GM18519 (cell line): ENCODE measurements at regions not wholly inside any gene's neighbourhood (a gene's known extent, or its start where the extent isn't known, plus 50 kb on each side); places are given as distances from the start of the nearest gene placed in this dataset.

Source experiments
- ATAC-seq: cut with Tn5 transposase; IDR thresholded peaks from one replicate; pipeline ENCODE4 v1.9.1; 2021; ENCODE audit warnings: mild to moderate bottlenecking, moderate library complexity; ENCODE audit not compliant: unreplicated experiment, low FRiP score

GRCh38 chr10:2748287-2748686 lies 319.1 kb upstream of the PFKP start:
- no peak for ATAC-seq

- no peak for ATAC-seq
Measured at GRCh38 chr10:2746638-2747037, 320.7 kb upstream of the PFKP start.

- no peak for ATAC-seq
Measured at GRCh38 chr10:2745666-2746065, 321.7 kb upstream of the PFKP start.

- no peak for ATAC-seq
Measured at GRCh38 chr10:2744547-2745200, 322.7 kb upstream of the PFKP start.

GRCh38 chr10:2734603-2735002 lies 332.7 kb upstream of the PFKP start:
- ATAC-seq, result no peak

GRCh38 chr10:2733278-2733963 lies 333.9 kb upstream of the PFKP start:
- no peak for ATAC-seq

GRCh38 chr10:2731940-2732339 lies 335.4 kb upstream of the PFKP start:
- ATAC-seq, result no peak

- ATAC-seq, result no peak
Measured at GRCh38 chr10:2729197-2729596, 338.2 kb upstream of the PFKP start.

- ATAC-seq, result no peak
Measured at GRCh38 chr10:2728087-2728486, 339.3 kb upstream of the PFKP start.

GRCh38 chr10:2716596-2716995 lies 350.8 kb upstream of the PFKP start:
- no peak for ATAC-seq

- no peak for ATAC-seq
Measured at GRCh38 chr10:2714597-2714996, 352.8 kb upstream of the PFKP start.

- ATAC-seq, result no peak
Measured at GRCh38 chr10:2703953-2704352, 363.4 kb upstream of the PFKP start.

- no peak for ATAC-seq
Measured at GRCh38 chr10:2701802-2702201, 365.5 kb upstream of the PFKP start.

- ATAC-seq, result no peak
Measured at GRCh38 chr10:2700626-2701305, 366.6 kb upstream of the PFKP start.

- no peak for ATAC-seq
Measured at GRCh38 chr10:2688958-2689357, 378.4 kb upstream of the PFKP start.

- ATAC-seq, result no peak
Measured at GRCh38 chr10:2686691-2687090, 380.7 kb upstream of the PFKP start.

GRCh38 chr10:2682491-2682890 lies 384.9 kb upstream of the PFKP start:
- ATAC-seq, result no peak

GRCh38 chr10:2681891-2682290 lies 385.5 kb upstream of the PFKP start:
- ATAC-seq, result no peak

GRCh38 chr10:2680821-2681220 lies 386.5 kb upstream of the PFKP start:
- no peak for ATAC-seq

- ATAC-seq, result no peak
Measured at GRCh38 chr10:2679646-2680045, 387.7 kb upstream of the PFKP start.

GRCh38 chr10:2676455-2676854 lies 390.9 kb upstream of the PFKP start:
- no peak for ATAC-seq

GRCh38 chr10:2674451-2674850 lies 392.9 kb upstream of the PFKP start:
- ATAC-seq, result no peak
